ENCODE measurements at regions not wholly inside any gene's neighbourhood (a gene's known extent, or its start where the extent isn't known, plus 50 kb on each side); places are given as distances from the start of the nearest gene placed in this dataset.

- TF ChIP-seq CTCF (IDR thresholded peaks at IDR 0.05; ENCODE audit: insufficient read depth, low read length) = no peak
- no peak overlapping the region for H3K4me3 ChIP-seq (ENCODE audit: low read depth, low read length)
- no peak for DNase-seq (ENCODE audit: low read depth)
Observed at GRCh38 chr1:221405146-221405545, 336.7 kb downstream of the DUSP10 start.

GRCh38 chr1:221408117-221408803 lies 333.6 kb downstream of the DUSP10 start:
- DNase-seq (ENCODE audit: low read depth) = no peak
- H3K4me3 ChIP-seq (ENCODE audit: low read depth, low read length) = no peak overlapping the region
- TF ChIP-seq CTCF (IDR thresholded peaks at IDR 0.05; ENCODE audit: insufficient read depth, low read length) = no peak

- TF ChIP-seq CTCF (IDR thresholded peaks at IDR 0.05; ENCODE audit: insufficient read depth, low read length) = no peak
- DNase-seq (ENCODE audit: low read depth) = no peak
- no peak overlapping the region for H3K4me3 ChIP-seq (ENCODE audit: low read depth, low read length)
Observed at GRCh38 chr1:221411283-221411682, 330.6 kb downstream of the DUSP10 start.

- no peak for DNase-seq (ENCODE audit: low read depth)
- TF ChIP-seq CTCF (IDR thresholded peaks at IDR 0.05; ENCODE audit: insufficient read depth, low read length) = no peak
- no peak overlapping the region for H3K4me3 ChIP-seq (ENCODE audit: low read depth, low read length)
Observed at GRCh38 chr1:221414772-221415539, 326.9 kb downstream of the DUSP10 start.

GRCh38 chr1:221415651-221416050 lies 326.2 kb downstream of the DUSP10 start:
- no peak for DNase-seq (ENCODE audit: low read depth)
- no peak overlapping the region for H3K4me3 ChIP-seq (ENCODE audit: low read depth, low read length)
- TF ChIP-seq CTCF (IDR thresholded peaks at IDR 0.05; ENCODE audit: insufficient read depth, low read length) = no peak

GRCh38 chr1:221416142-221416541 lies 325.7 kb downstream of the DUSP10 start:
- no peak for TF ChIP-seq CTCF (IDR thresholded peaks at IDR 0.05; ENCODE audit: insufficient read depth, low read length)
- H3K4me3 ChIP-seq (ENCODE audit: low read depth, low read length) = no peak overlapping the region
- no peak for DNase-seq (ENCODE audit: low read depth)

All from fibroblast of the aortic adventitia (primary cell).